ENCODE measurements at regions not wholly inside any gene's neighbourhood (a gene's known extent, or its start where the extent isn't known, plus 50 kb on each side); places are given as distances from the start of the nearest gene placed in this dataset.

DNA sequence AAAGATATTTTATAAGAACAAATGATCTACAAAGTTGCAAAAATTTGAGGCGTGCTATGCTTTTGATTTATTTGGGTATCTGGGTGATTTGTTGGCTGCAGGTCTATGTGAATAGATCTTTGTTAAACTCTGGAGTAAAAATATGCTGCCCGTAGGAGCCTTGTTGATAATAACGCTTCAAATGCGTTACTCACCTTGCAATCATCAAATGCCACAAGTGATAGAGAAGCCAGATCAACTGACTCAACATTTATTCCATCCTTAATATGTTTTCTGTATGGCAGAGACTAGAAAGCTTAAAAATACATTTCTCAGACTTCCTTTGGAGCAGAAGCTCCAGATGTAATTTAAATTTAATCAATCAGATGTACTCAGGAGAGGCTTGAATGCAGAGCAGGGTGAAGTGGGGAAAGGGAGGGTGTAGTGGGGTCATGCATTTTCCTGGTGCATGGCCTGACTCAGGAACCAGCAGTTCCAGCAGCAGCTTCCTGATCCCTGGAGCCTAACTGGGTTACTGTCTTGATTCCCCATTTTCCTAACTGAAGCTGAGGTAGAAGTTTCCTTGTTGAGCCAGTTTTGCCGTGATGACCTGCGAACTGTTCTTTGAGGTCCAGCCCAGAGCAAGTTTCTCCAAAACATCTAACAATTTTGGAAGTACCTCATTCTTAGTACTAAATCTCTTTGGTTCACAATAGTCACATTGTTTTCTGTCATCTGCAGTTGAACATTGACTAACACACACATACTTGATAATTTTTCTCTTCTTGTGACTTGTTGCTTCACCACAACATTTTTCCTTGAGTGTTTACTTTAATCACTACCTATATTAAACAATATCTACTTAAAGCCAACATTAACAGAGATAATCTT is 284.7 kb upstream of the CWC22 start:
- DNase-seq (ENCODE audit: low read depth), result peak; percentile 11
- TF ChIP-seq, protein P1, sequence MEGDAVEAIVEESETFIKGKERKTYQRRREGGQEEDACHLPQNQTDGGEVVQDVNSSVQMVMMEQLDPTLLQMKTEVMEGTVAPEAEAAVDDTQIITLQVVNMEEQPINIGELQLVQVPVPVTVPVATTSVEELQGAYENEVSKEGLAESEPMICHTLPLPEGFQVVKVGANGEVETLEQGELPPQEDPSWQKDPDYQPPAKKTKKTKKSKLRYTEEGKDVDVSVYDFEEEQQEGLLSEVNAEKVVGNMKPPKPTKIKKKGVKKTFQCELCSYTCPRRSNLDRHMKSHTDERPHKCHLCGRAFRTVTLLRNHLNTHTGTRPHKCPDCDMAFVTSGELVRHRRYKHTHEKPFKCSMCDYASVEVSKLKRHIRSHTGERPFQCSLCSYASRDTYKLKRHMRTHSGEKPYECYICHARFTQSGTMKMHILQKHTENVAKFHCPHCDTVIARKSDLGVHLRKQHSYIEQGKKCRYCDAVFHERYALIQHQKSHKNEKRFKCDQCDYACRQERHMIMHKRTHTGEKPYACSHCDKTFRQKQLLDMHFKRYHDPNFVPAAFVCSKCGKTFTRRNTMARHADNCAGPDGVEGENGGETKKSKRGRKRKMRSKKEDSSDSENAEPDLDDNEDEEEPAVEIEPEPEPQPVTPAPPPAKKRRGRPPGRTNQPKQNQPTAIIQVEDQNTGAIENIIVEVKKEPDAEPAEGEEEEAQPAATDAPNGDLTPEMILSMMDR (IDR thresholded peaks at IDR 0.05; ENCODE audit: low read length, missing control alignments), result no peak
- H3K4me3 ChIP-seq (replicated peaks; ENCODE audit: low read depth, low read length), result no peak overlapping the region

DNA sequence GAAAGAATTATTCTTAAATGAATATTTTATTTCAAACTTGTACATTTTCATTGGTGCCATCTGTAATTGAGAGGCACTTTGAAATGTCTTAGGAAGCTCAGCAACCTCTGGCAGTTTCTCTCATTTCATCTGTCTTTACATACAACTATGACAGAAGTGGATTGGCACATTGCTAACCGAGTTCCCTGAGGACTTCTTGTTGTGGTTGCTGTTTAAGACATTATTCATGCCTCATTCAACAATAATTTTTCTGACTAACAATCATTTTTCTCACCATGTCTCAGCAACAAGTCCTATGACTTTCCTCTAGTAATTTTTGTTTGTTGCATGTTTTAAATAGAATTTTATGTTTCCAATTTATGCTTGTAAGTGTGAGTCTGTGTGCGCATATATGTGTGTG is 284.0 kb upstream of the CWC22 start:
- H3K4me3 ChIP-seq (replicated peaks; ENCODE audit: low read depth, low read length), result no peak overlapping the region
- TF ChIP-seq, protein P1 (IDR thresholded peaks at IDR 0.05; ENCODE audit: low read length, missing control alignments), result no peak
- peak; percentile 65 for DNase-seq (ENCODE audit: low read depth)

DNA sequence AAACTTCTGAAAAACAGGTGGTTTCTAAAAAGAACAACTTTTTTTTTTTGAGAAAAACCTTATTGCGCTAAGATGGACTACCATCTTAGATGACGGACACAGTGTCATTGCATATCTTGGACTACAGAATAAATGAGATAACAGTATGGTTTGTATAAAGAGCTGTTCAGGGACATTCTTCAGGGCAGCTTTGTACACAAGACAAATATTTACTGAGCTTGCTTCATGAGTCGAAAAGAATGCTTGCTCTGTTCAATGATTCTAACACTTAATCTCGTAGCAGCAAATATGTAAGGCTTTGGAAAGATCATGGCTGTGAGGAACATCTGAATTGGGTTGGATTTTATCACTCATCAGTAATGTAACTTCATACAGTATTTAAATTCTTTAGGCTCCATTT is 282.5 kb upstream of the CWC22 start:
- no peak overlapping the region for H3K4me3 ChIP-seq (replicated peaks; ENCODE audit: low read depth, low read length)
- TF ChIP-seq, protein P1 (IDR thresholded peaks at IDR 0.05; ENCODE audit: low read length, missing control alignments), result no peak

DNA sequence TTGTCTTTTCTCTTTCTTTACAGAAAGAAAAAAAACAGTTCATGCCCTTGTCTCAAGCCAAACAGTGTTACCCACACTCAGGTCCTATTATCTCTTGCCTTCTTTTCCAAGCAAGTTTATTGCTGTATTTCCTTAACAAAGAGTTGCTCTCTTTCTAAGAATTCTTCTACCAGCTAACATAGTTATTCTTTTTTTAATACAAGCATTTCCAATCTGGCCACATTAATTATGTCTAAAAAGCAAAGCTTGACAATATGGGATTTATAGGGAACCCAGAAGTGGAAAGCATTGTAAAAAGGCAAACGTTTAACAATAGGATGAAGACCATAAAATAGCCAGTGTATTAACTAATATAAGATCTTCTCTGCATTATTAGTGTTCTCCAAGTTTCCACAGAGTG is 272.5 kb upstream of the CWC22 start:
- no peak for DNase-seq (ENCODE audit: low read depth)
- no peak overlapping the region for H3K4me3 ChIP-seq (replicated peaks; ENCODE audit: low read depth, low read length)
- TF ChIP-seq, protein P1 (IDR thresholded peaks at IDR 0.05; ENCODE audit: low read length, missing control alignments), result no peak

More for the DNA sequence above, 282.5 kb upstream of the CWC22 start:
- DNase-seq (ENCODE audit: low read depth), result no peak

DNA sequence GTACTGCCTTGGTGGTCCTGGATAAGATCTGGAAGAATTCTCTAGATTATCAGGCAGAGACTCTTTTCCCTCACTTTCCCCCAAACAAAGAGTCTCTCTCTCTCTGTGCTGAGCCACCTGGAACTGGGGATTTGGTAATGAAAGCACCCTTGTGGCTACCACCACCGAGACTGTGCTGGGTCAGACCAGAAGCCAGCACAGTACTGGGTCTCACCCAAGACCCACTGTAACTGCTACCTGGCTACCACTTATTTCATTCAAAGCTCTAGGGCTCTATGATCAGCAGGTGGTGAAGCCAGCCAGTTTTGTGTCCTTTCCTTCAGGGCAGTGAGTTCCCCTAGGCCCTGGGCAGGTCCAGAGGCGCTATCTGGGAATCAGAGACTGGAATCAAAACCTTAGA is 269.6 kb upstream of the CWC22 start:
- DNase-seq (ENCODE audit: low read depth), result no peak
- TF ChIP-seq, protein P1 (IDR thresholded peaks at IDR 0.05; ENCODE audit: low read length, missing control alignments), result no peak

DNA sequence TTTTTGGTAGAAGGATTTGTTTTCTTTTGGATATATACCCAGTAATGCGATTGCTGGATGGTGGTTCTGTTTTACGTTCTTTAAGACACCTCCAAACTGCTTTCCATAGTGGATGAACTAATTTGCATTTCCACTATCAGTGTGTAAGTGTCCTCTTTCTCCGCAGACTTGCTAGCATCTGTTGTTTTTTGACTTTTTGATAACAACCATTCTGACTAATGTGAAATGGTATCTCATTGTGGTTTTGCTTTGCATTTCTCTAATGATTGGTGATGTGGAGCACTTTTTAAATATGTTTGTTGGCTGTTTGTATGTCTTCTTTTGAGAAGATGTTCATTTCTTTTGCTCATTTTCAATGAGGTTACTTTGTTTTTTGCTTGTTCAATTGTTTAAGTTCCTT is 260.9 kb upstream of the CWC22 start:
- TF ChIP-seq, protein P1 (IDR thresholded peaks at IDR 0.05; ENCODE audit: low read length, missing control alignments), result no peak
- H3K4me3 ChIP-seq (replicated peaks; ENCODE audit: low read depth, low read length), result no peak overlapping the region
- DNase-seq (ENCODE audit: low read depth), result no peak

More for the DNA sequence above, 269.6 kb upstream of the CWC22 start:
- no peak overlapping the region for H3K4me3 ChIP-seq (replicated peaks; ENCODE audit: low read depth, low read length)

DNA sequence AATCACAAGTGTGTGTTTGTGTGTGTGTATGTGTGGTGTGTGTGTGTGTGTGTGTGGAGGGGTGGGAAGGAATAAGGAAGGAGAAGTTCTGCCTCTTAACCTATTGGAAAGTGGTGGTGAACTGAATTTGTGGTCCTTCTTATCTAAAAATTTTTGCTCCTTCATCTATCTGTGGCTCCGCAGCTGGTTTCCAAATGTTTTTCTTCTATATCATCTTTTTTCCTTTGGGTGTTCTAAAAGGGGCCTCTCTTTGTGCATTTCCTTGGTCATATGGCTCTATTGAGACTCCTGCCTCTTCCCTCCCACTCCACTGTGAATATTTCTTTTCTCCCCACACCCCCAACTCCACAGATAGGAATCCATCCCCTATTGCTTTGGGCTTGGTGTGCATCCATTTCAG is 254.9 kb upstream of the CWC22 start:
- H3K4me3 ChIP-seq (replicated peaks; ENCODE audit: low read depth, low read length), result no peak overlapping the region
- TF ChIP-seq, protein P1 (IDR thresholded peaks at IDR 0.05; ENCODE audit: low read length, missing control alignments), result no peak
- DNase-seq (ENCODE audit: low read depth), result no peak
